Fibroblast of mammary gland (primary cell): ENCODE measurements at regions not wholly inside any gene's neighbourhood (a gene's known extent, or its start where the extent isn't known, plus 50 kb on each side); places are given as distances from the start of the nearest gene placed in this dataset.
"Not testable (repeated sequence)": the region's sequence is repeated elsewhere in the genome, so short reads cannot be mapped to it uniquely, and the experiment has no call there.

Experiments
- DNase-seq: peaks from one replicate; pipeline ENCODE4 v3.0.0-alpha.2; 2010; ENCODE audit warnings: low read depth
- H3K4me3 ChIP-seq: 2 replicates; pipeline ENCODE4 v1.5.1; 2011; ENCODE audit warnings: low read depth, mild to moderate bottlenecking, low read length, moderate library complexity; ENCODE audit not compliant: control insufficient read depth
- TF ChIP-seq, protein P1 (sequence below): conservative IDR thresholded peaks from 2 replicates; pipeline ENCODE4 v1.5.1; 2011; ENCODE audit warnings: low read depth, low read length, inconsistent platforms; ENCODE audit not compliant: control insufficient read depth, insufficient read depth

- no peak for DNase-seq
- TF ChIP-seq, protein P1, sequence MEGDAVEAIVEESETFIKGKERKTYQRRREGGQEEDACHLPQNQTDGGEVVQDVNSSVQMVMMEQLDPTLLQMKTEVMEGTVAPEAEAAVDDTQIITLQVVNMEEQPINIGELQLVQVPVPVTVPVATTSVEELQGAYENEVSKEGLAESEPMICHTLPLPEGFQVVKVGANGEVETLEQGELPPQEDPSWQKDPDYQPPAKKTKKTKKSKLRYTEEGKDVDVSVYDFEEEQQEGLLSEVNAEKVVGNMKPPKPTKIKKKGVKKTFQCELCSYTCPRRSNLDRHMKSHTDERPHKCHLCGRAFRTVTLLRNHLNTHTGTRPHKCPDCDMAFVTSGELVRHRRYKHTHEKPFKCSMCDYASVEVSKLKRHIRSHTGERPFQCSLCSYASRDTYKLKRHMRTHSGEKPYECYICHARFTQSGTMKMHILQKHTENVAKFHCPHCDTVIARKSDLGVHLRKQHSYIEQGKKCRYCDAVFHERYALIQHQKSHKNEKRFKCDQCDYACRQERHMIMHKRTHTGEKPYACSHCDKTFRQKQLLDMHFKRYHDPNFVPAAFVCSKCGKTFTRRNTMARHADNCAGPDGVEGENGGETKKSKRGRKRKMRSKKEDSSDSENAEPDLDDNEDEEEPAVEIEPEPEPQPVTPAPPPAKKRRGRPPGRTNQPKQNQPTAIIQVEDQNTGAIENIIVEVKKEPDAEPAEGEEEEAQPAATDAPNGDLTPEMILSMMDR: no peak
- H3K4me3 ChIP-seq: no peak overlapping the region
These were observed 184.3 kb upstream of the MAP2 start for GRCh38 chr2:209239585-209239938.

GRCh38 chr2:209240204-209240603, 183.6 kb upstream of the MAP2 start:
- no peak for DNase-seq
- TF ChIP-seq, protein P1: no peak
- no peak overlapping the region for H3K4me3 ChIP-seq

GRCh38 chr2:209253544-209253943, 170.3 kb upstream of the MAP2 start:
- no peak for DNase-seq
- no peak overlapping the region for H3K4me3 ChIP-seq
- TF ChIP-seq, protein P1: no peak

DNA sequence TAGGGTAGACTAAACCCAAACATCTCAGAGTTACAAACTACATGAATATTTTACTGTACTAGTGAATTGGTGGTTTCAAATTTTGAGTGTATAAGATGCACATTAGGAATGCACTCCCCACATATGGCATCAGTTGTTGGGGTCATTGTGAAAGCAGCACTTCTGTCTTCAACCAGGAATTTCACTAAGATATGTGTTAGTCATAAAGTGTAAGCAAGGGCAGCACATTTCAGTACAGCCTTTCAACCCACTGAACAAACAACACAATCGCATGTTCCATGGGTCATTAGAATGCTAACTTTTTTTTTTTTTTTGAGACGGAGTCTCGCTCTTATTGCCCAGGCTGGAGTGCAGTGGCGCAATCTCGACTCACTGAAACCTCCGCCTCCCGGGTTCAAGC, 164.1 kb upstream of the MAP2 start:
- TF ChIP-seq, protein P1: no peak
- no peak for DNase-seq

GRCh38 chr2:209260281-209260680, 163.6 kb upstream of the MAP2 start:
- TF ChIP-seq, protein P1: no peak
- no peak overlapping the region for H3K4me3 ChIP-seq
- no peak for DNase-seq

More for the DNA sequence above, 164.1 kb upstream of the MAP2 start:
- H3K4me3 ChIP-seq: no peak overlapping the region

- H3K4me3 ChIP-seq, DNase-seq: not testable (repeated sequence)
These were observed 162.3 kb upstream of the MAP2 start for GRCh38 chr2:209261366-209262053.

- TF ChIP-seq, protein P1: no peak
- DNase-seq: no peak
- no peak overlapping the region for H3K4me3 ChIP-seq
These were observed 154.8 kb upstream of the MAP2 start for GRCh38 chr2:209269024-209269423.
